ENCODE measurements at regions not wholly inside any gene's neighbourhood (a gene's known extent, or its start where the extent isn't known, plus 50 kb on each side); places are given as distances from the start of the nearest gene placed in this dataset.

DNA sequence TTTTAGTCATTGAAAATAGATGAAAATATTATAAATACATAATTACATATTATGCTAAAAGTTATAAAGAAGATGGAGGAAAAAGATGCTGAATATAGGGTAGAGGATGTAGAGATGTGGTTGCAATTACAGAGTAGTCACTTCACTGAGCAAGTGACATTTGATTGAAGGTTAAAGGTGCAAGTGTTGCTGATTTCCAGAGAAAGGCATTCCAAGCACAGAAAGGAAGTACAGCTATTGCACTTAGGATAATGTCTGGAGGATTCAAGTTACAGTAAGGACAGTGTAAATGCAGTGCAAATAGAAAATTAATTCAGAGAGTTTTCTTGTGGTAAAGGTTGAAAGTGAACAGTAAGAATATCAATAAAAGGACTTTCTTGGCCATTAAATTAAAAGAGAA lies 1721.8 kb downstream of the PCDH9 start:
- 0 out of 2 replicates have a peak overlapping the region, but pooled peaks have one; percentile 0 for H3K27ac Mint-ChIP-seq
- peaks cover 24% of the 10 kb centered on the region for H3K4me1 Mint-ChIP-seq (ENCODE audit: low read depth)
- DNase-seq = no peak
- H3K9me3 Mint-ChIP-seq = no peaks in the 10 kb centered on the region; the same call in none of the 2 replicates
- TF ChIP-seq, protein P1, sequence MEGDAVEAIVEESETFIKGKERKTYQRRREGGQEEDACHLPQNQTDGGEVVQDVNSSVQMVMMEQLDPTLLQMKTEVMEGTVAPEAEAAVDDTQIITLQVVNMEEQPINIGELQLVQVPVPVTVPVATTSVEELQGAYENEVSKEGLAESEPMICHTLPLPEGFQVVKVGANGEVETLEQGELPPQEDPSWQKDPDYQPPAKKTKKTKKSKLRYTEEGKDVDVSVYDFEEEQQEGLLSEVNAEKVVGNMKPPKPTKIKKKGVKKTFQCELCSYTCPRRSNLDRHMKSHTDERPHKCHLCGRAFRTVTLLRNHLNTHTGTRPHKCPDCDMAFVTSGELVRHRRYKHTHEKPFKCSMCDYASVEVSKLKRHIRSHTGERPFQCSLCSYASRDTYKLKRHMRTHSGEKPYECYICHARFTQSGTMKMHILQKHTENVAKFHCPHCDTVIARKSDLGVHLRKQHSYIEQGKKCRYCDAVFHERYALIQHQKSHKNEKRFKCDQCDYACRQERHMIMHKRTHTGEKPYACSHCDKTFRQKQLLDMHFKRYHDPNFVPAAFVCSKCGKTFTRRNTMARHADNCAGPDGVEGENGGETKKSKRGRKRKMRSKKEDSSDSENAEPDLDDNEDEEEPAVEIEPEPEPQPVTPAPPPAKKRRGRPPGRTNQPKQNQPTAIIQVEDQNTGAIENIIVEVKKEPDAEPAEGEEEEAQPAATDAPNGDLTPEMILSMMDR (IDR thresholded peaks at IDR 0.05) = no peak
- no peaks in the 10 kb centered on the region for H3K27me3 Mint-ChIP-seq (ENCODE audit: insufficient read depth)
- peaks cover 10% of the 10 kb centered on the region for H3K36me3 Mint-ChIP-seq (ENCODE audit: low read depth)
- H3K4me3 Mint-ChIP-seq = no peak overlapping the region

DNA sequence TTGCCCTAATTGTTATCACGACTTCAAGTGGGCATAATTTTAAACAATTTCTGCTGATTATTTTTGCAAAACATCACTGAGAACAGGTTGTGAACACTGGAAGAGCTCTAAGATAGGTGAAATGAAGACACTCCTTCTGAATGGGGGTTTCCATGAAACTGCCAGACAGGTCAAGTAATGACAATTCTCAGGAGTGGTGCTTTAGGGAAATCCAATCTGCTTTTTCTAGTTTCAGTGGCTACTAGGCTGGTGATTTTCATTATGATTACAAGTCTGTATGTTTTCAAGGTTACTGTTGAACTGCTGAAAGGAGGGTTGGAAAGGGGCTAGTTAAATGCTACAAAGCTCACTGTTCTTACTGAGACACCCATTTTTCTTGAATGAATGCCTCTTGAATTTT lies 1724.2 kb downstream of the PCDH9 start:
- H3K4me3 Mint-ChIP-seq = no peak overlapping the region
- H3K36me3 Mint-ChIP-seq (ENCODE audit: low read depth) = peaks cover 6% of the 10 kb centered on the region
- TF ChIP-seq, protein P1 (IDR thresholded peaks at IDR 0.05) = no peak
- peaks cover 24% of the 10 kb centered on the region for H3K4me1 Mint-ChIP-seq (ENCODE audit: low read depth)
- no peaks in the 10 kb centered on the region for H3K27me3 Mint-ChIP-seq (ENCODE audit: insufficient read depth)
- DNase-seq = no peak
- no peak overlapping the region for H3K27ac Mint-ChIP-seq
- no peaks in the 10 kb centered on the region; the same call in 1 of the 2 replicates for H3K9me3 Mint-ChIP-seq

DNA sequence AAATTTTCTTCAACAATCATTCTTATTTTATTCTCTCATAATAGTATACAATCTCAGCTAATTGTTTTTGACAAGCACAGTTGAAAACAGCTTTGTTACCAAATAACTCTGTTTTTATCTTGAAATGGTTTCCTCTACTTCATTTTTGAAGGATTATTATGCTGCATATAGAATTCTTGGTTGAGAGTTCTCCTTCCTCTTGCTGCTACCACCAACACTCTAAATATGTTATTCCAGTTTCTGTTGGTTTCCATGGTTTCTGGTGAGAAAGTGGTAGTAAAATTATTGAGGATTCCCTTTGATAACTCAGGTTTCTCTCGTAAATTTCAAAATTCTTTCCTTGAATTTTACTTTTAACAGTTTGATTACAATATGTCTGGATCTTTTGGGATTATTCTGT lies 1725.9 kb downstream of the PCDH9 start:
- DNase-seq = no peak
- H3K27ac Mint-ChIP-seq = no peak overlapping the region
- H3K36me3 Mint-ChIP-seq (ENCODE audit: low read depth) = peaks cover 6% of the 10 kb centered on the region
- H3K4me1 Mint-ChIP-seq (ENCODE audit: low read depth) = peaks cover 24% of the 10 kb centered on the region
- TF ChIP-seq, protein P1 (IDR thresholded peaks at IDR 0.05) = no peak
- no peaks in the 10 kb centered on the region; the same call in 1 of the 2 replicates for H3K9me3 Mint-ChIP-seq
- H3K27me3 Mint-ChIP-seq (ENCODE audit: insufficient read depth) = no peaks in the 10 kb centered on the region
- no peak overlapping the region for H3K4me3 Mint-ChIP-seq

DNA sequence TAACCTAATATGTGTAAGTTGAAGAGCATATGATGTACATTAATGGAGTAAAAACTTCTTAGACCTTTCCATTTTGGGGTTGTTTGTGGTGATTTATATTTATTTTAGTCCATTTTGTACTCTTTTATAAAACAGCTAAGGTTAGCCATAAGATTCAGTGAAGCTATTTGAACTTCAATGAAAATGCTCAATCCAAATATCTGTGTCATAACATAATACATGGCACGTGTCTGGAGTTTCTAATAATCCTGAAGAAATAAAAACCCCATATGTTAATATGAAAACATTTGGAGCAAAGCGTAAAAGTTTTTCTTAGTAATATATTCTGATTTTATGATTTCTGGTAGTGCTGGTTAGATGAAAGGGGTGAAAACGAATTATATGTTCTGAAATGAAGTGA lies 1729.7 kb downstream of the PCDH9 start:
- H3K9me3 Mint-ChIP-seq = no peaks in the 10 kb centered on the region; the same call in 1 of the 2 replicates
- H3K36me3 Mint-ChIP-seq (ENCODE audit: low read depth) = peaks cover 6% of the 10 kb centered on the region
- H3K4me3 Mint-ChIP-seq = no peak overlapping the region
- DNase-seq = no peak
- no peaks in the 10 kb centered on the region; the same call in 1 of the 2 replicates for H3K27me3 Mint-ChIP-seq (ENCODE audit: insufficient read depth)
- TF ChIP-seq, protein P1 (IDR thresholded peaks at IDR 0.05) = no peak
- H3K4me1 Mint-ChIP-seq (ENCODE audit: low read depth) = peaks cover 10% of the 10 kb centered on the region
- no peak overlapping the region for H3K27ac Mint-ChIP-seq

DNA sequence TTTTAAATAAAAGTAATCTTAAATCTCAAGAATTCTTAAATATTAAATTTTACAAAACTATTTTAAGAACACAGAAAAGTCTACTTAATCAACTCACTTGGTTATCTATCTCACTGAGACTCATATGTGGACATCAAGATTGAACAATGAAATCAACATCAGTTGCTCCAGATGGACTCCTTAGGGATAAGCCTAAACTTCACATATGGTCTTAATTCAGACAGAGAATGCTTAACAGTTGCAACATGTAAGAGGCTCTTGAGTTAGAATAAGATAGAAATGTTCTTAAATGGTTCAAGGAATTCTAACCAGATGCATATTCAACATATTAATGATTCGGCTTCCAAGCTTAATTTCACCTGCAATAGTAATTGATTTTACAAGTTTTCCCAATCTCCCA lies 1730.9 kb downstream of the PCDH9 start:
- Mint-ChIP-seq H3K27me3 (ENCODE audit: insufficient read depth) (no peaks in the 10 kb centered on the region; the same call in 1 of the 2 replicates), H3K4me3 (no peak overlapping the region), H3K9me3 (no peaks in the 10 kb centered on the region; the same call in 1 of the 2 replicates), H3K27ac (no peak overlapping the region), H3K36me3 (ENCODE audit: low read depth) (peaks cover under 1% of the 10 kb centered on the region; the same call in 1 of the 2 replicates), H3K4me1 (ENCODE audit: low read depth) (peaks cover 10% of the 10 kb centered on the region)
- no peak for DNase-seq
- TF ChIP-seq, protein P1 (IDR thresholded peaks at IDR 0.05) = no peak
